T-helper 17 cell (primary cell): ENCODE measurements at regions not wholly inside any gene's neighbourhood (a gene's known extent, or its start where the extent isn't known, plus 50 kb on each side); places are given as distances from the start of the nearest gene placed in this dataset.

Source experiments
- ATAC-seq: fragments of 150-1000 bp; cut with Tn5 transposase; 2 replicates; pipeline ENCODE4 v1.10.0; 2021; ENCODE audit warnings: mild to moderate bottlenecking, moderate library complexity
- DNase-seq, 3 donors: peaks; one replicate each; pipeline versions ENCODE4 v3.0.0 to v3.0.0-alpha.2; 2020 to 2021
- H3K9me3 ChIP-seq: one replicate; pipeline ENCODE4 v1.7.0; 2013; ENCODE audit warnings: low read length, mild to moderate bottlenecking; ENCODE audit not compliant: control insufficient read depth, poor library complexity, severe bottlenecking
- H3K27ac Mint-ChIP-seq: one replicate; pipeline ENCODE4 v1.8.0; 2022; ENCODE audit warnings: mild to moderate bottlenecking, moderate library complexity, mixed read lengths
- H3K27me3 Mint-ChIP-seq: one replicate; pipeline ENCODE4 v1.8.0; 2022; ENCODE audit warnings: mixed read lengths
- H3K36me3 Mint-ChIP-seq: one replicate; pipeline ENCODE4 v1.8.0; 2022; ENCODE audit warnings: low read depth, mixed read lengths
- H3K4me1 Mint-ChIP-seq: one replicate; pipeline ENCODE4 v1.8.0; 2022; ENCODE audit warnings: mild to moderate bottlenecking, mixed read lengths
- H3K4me3 Mint-ChIP-seq: one replicate; pipeline ENCODE4 v1.8.0; 2022; ENCODE audit warnings: mild to moderate bottlenecking, moderate library complexity, mixed read lengths

GRCh38 chr13:76645632-76646031 is 240.6 kb downstream of the KCTD12 start:
- no peak overlapping the region for H3K4me3 Mint-ChIP-seq
- peaks cover 2% of the 10 kb centered on the region for H3K36me3 Mint-ChIP-seq
- H3K9me3 ChIP-seq = no peaks in the 10 kb centered on the region
- no peaks in the 10 kb centered on the region for H3K4me1 Mint-ChIP-seq
- peaks cover 22% of the 10 kb centered on the region for H3K27me3 Mint-ChIP-seq
- H3K27ac Mint-ChIP-seq = no peak overlapping the region
- DNase-seq (no peak), ATAC-seq (no peak)

- no peak overlapping the region for H3K4me3 Mint-ChIP-seq
- H3K4me1 Mint-ChIP-seq = no peaks in the 10 kb centered on the region
- H3K27ac Mint-ChIP-seq = no peak overlapping the region
- peaks cover 22% of the 10 kb centered on the region for H3K27me3 Mint-ChIP-seq
- ATAC-seq (no peak), DNase-seq (no peak)
- no peaks in the 10 kb centered on the region for H3K9me3 ChIP-seq
- peaks cover 2% of the 10 kb centered on the region for H3K36me3 Mint-ChIP-seq
Observed at GRCh38 chr13:76644906-76645305, 241.3 kb downstream of the KCTD12 start.

- no peak overlapping the region for H3K27ac Mint-ChIP-seq
- peaks cover 21% of the 10 kb centered on the region for H3K27me3 Mint-ChIP-seq
- H3K36me3 Mint-ChIP-seq = peaks cover 2% of the 10 kb centered on the region
- no peak for ATAC-seq
- DNase-seq = no peak
- no peaks in the 10 kb centered on the region for H3K4me1 Mint-ChIP-seq
- no peaks in the 10 kb centered on the region for H3K9me3 ChIP-seq
- no peak overlapping the region for H3K4me3 Mint-ChIP-seq
Observed at GRCh38 chr13:76643596-76643995, 242.6 kb downstream of the KCTD12 start.

- Mint-ChIP-seq H3K36me3 (peaks cover 2% of the 10 kb centered on the region), H3K4me1 (no peaks in the 10 kb centered on the region), H3K27ac (no peak overlapping the region), H3K27me3 (peaks cover 11% of the 10 kb centered on the region), H3K4me3 (no peak overlapping the region)
- no peak for DNase-seq
- H3K9me3 ChIP-seq = no peaks in the 10 kb centered on the region
- no peak for ATAC-seq
Observed at GRCh38 chr13:76641056-76641455, 245.1 kb downstream of the KCTD12 start.

GRCh38 chr13:76638882-76639281 is 247.3 kb downstream of the KCTD12 start:
- peaks cover 2% of the 10 kb centered on the region for H3K36me3 Mint-ChIP-seq
- H3K4me3 Mint-ChIP-seq = no peak overlapping the region
- H3K27ac Mint-ChIP-seq = no peak overlapping the region
- no peaks in the 10 kb centered on the region for H3K4me1 Mint-ChIP-seq
- H3K9me3 ChIP-seq = no peaks in the 10 kb centered on the region
- H3K27me3 Mint-ChIP-seq = peaks cover 23% of the 10 kb centered on the region
- no peak for DNase-seq
- ATAC-seq = no peak

- Mint-ChIP-seq H3K36me3 (peaks cover 2% of the 10 kb centered on the region), H3K4me1 (no peaks in the 10 kb centered on the region), H3K27ac (no peak overlapping the region), H3K27me3 (peaks cover 26% of the 10 kb centered on the region), H3K4me3 (no peak overlapping the region)
- DNase-seq (no peak), ATAC-seq (no peak)
- no peaks in the 10 kb centered on the region for H3K9me3 ChIP-seq
Observed at GRCh38 chr13:76638181-76638580, 248.0 kb downstream of the KCTD12 start.

GRCh38 chr13:76637641-76638141 is 248.5 kb downstream of the KCTD12 start:
- ATAC-seq (no peak), DNase-seq (no peak)
- Mint-ChIP-seq H3K4me3 (no peak overlapping the region), H3K27me3 (peaks cover 29% of the 10 kb centered on the region), H3K27ac (no peak overlapping the region), H3K4me1 (no peaks in the 10 kb centered on the region), H3K36me3 (peaks cover 2% of the 10 kb centered on the region)
- no peaks in the 10 kb centered on the region for H3K9me3 ChIP-seq

- Mint-ChIP-seq H3K27me3 (peaks cover 30% of the 10 kb centered on the region), H3K36me3 (peaks cover 2% of the 10 kb centered on the region), H3K4me1 (no peaks in the 10 kb centered on the region), H3K27ac (no peak overlapping the region), H3K4me3 (no peak overlapping the region)
- ATAC-seq (no peak), DNase-seq (no peak)
- no peaks in the 10 kb centered on the region for H3K9me3 ChIP-seq
Observed at GRCh38 chr13:76636829-76637228, 249.4 kb downstream of the KCTD12 start.

- no peaks in the 10 kb centered on the region for H3K9me3 ChIP-seq
- Mint-ChIP-seq H3K27ac (no peak overlapping the region), H3K4me1 (no peaks in the 10 kb centered on the region), H3K36me3 (no peaks in the 10 kb centered on the region), H3K27me3 (peaks cover 30% of the 10 kb centered on the region), H3K4me3 (no peak overlapping the region)
- ATAC-seq = no peak
- no peak for DNase-seq
Observed at GRCh38 chr13:76635232-76636230, 250.7 kb downstream of the KCTD12 start.

- Mint-ChIP-seq H3K27ac (no peak overlapping the region), H3K36me3 (no peaks in the 10 kb centered on the region), H3K4me3 (no peak overlapping the region), H3K4me1 (no peaks in the 10 kb centered on the region), H3K27me3 (peaks cover 30% of the 10 kb centered on the region)
- H3K9me3 ChIP-seq = no peaks in the 10 kb centered on the region
- DNase-seq (no peak), ATAC-seq (no peak)
Observed at GRCh38 chr13:76634431-76635191, 251.6 kb downstream of the KCTD12 start.

GRCh38 chr13:76632401-76633044 is 253.7 kb downstream of the KCTD12 start:
- Mint-ChIP-seq H3K4me3 (no peak overlapping the region), H3K27ac (no peak overlapping the region), H3K27me3 (peaks cover 30% of the 10 kb centered on the region), H3K36me3 (no peaks in the 10 kb centered on the region), H3K4me1 (no peaks in the 10 kb centered on the region)
- no peak for ATAC-seq
- no peak for DNase-seq
- no peaks in the 10 kb centered on the region for H3K9me3 ChIP-seq

GRCh38 chr13:76630629-76631230 is 255.5 kb downstream of the KCTD12 start:
- DNase-seq = no peak
- H3K27ac Mint-ChIP-seq = no peak overlapping the region
- no peaks in the 10 kb centered on the region for H3K9me3 ChIP-seq
- peaks cover 25% of the 10 kb centered on the region for H3K27me3 Mint-ChIP-seq
- no peaks in the 10 kb centered on the region for H3K36me3 Mint-ChIP-seq
- no peaks in the 10 kb centered on the region for H3K4me1 Mint-ChIP-seq
- ATAC-seq = no peak
- H3K4me3 Mint-ChIP-seq = no peak overlapping the region
